ENCODE measurements at regions not wholly inside any gene's neighbourhood (a gene's known extent, or its start where the extent isn't known, plus 50 kb on each side); places are given as distances from the start of the nearest gene placed in this dataset.

DNA sequence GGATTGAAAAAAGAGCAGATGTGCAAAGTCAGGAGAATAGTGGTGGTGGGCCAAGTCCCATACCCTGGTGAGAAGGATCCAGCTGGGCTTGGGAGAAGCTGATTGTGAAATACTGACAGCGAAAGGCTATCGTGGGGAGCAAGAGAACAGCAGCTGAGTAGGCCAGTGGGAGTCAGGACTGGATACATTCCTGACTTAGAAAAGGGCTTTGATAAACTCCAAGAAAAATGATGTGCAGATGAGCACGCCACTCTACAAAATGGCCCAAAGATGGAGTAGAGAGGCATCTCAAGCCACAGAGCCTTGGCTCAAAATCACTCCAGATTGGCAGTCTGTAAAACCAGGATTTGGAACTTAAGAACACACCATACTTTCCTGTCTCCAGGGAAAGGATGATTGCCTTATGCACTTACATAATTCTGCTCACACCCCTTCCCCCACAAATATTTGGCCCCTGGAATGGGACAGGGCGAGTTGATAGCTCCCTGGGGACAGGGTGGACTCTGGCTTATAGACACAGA is 578.7 kb downstream of the MAFB start:
- DNase-seq (ENCODE audit: low spot score in 2 of 2) = no peak
- no peak for FAIRE-seq

GRCh38 chr20:40109136-40109535 is 579.9 kb downstream of the MAFB start:
- DNase-seq (ENCODE audit: low spot score in 2 of 2) = no peak

GRCh38 chr20:40108321-40108720 is 580.7 kb downstream of the MAFB start:
- DNase-seq (ENCODE audit: low spot score in 2 of 2) = no peak
- no peak for FAIRE-seq

More at GRCh38 chr20:40109136-40109535, 579.9 kb downstream of the MAFB start:
- FAIRE-seq = no peak

GRCh38 chr20:40104959-40105358 is 584.1 kb downstream of the MAFB start:
- DNase-seq (ENCODE audit: low spot score in 2 of 2) (no peak), FAIRE-seq (no peak)

DNA sequence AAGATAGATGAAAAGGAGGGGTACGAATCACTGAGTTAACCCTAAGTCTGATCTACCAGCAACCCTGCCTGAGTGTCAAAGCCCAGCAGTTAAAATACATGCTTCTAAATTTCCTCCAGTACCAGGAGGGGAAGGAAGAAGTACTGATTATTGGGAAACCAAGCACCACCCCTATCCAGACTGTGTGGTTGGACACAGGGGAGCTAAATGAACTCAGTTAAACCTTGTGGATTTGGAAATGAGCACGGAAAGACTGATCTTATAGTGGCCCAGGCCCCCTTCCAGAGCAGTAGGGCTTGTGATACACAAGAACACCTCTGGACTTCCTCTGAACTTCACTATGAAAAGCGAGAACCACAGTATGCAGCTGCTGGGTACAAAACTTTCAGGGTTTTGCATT is 585.6 kb downstream of the MAFB start:
- no peak for DNase-seq (ENCODE audit: low spot score in 2 of 2)
- no peak for FAIRE-seq

- FAIRE-seq (no peak), DNase-seq (ENCODE audit: low spot score in 2 of 2) (no peak)
Measured at GRCh38 chr20:40101560-40101959, 587.5 kb downstream of the MAFB start.

DNA sequence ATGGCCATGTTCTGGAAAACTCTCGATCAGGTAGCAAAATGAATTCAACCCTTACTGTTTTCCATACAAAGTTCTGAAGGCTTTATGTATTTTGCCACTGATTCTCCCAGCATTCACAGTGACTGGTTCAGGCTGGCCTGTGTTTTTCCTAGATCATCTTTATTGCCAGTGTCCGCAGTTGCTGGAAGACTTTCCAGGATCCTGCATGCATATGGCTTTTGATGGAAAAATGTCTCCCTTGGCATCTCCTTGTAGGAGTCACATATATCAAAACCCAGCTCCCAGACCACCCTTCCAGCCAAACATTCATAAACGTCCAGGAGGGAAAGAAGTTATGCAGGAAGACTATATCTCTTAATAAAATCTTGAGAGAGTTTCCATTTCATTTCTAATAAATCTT is 588.8 kb downstream of the MAFB start:
- FAIRE-seq = no peak

GRCh38 chr20:40090236-40090635 is 598.8 kb downstream of the MAFB start:
- no peak for DNase-seq (ENCODE audit: low spot score in 2 of 2)
- FAIRE-seq = no peak

More for the DNA sequence above, 588.8 kb downstream of the MAFB start:
- DNase-seq (ENCODE audit: low spot score in 2 of 2) = no peak

- DNase-seq (ENCODE audit: low spot score in 2 of 2) (no peak), FAIRE-seq (no peak)
Measured at GRCh38 chr20:40087496-40087895, 601.5 kb downstream of the MAFB start.

DNA sequence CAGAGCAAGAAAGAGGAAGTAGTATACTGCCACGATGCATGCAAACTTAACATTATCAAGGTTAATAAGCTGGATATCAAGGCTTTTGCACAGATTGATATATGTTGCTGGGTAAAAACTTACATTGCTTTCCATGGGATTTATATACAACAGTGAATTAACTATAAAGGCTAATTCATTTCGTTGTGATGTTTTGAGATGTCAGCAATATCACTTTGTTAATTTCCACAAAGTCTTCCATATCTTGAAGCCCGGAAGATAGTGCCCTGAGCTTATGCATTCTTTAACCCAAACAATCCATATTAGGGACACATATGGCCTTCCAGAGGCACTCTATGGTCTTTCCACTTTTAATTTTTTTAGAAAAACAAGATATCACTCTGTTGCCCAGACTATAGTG is 603.5 kb downstream of the MAFB start:
- no peak for DNase-seq (ENCODE audit: low spot score in 2 of 2)
- FAIRE-seq = no peak

- FAIRE-seq = no peak
- no peak for DNase-seq (ENCODE audit: low spot score in 2 of 2)
Measured at GRCh38 chr20:40082436-40082835, 606.6 kb downstream of the MAFB start.

DNA sequence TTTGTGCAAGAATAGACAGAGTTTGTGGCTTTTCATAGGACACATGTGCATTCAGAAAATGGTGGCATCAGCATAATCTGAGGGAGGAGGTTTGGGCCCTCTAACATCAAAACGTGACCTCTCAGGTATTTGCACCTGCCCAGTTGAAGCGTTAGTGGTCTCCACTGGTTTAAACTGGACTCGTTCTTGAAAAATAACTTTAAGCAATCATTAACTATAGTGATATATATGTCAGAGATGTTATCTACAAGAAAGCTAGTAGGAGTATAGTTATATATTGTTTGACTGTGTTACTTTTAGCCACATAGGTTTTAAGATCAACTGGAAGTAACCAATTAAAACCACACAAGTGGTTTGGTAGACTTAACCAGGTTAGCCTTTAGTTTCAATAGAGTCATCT is 607.4 kb downstream of the MAFB start:
- FAIRE-seq = no peak

GRCh38 chr20:40080041-40080652 is 608.9 kb downstream of the MAFB start:
- FAIRE-seq = no peak
- DNase-seq (ENCODE audit: low spot score in 2 of 2) = no peak

More for the DNA sequence above, 607.4 kb downstream of the MAFB start:
- no peak for DNase-seq (ENCODE audit: low spot score in 2 of 2)

DNA sequence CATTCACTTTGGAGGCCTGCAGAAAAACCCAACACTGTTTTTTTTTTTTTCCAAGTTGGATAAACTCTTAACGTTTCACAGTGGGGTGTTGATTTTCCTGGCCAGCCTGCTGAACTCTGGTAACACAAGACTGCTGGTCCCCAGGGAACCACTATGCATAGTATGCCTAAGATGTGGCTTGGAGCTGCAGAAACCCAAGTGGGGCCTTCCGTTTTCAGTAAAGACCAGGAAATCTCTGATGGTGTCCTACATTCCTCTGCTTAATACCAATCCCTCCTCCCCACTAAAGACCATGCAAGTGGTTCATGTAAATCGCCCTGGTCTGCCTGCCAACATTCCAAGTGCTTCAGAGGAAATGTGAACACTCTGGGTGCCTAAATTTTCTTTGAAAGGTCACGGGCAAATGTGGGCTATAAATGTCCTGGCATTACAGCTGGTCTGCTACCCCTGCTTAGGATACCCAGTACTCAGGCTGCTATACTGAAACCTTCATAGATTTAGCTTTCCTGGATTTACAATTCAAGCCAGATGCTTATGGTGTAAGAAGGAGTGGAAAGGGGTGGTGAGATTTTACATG is 615.4 kb downstream of the MAFB start:
- DNase-seq (ENCODE audit: low spot score in 2 of 2) = no peak
- no peak for FAIRE-seq

GRCh38 chr20:40072907-40073306 is 616.1 kb downstream of the MAFB start:
- no peak for FAIRE-seq

DNA sequence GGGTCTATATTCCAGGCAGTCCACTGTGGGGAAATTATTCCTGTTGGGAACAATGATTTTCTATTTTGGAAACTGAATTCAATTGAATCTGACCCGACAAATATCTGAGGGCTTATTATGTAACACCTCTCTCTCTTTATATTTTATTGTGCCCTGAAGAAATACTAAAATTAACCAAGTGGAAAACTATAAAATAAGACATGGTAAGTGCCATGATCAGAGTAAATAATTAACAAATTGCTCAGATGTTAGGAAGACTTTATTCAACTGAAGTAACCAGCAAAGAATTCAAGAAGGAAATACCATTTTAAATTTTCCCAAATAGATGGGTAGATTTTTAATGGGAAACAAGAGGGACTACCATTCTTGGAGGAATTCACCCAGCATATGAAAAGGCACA is 632.9 kb downstream of the MAFB start:
- no peak for DNase-seq (ENCODE audit: low spot score in 2 of 2)
- no peak for FAIRE-seq

More at GRCh38 chr20:40072907-40073306, 616.1 kb downstream of the MAFB start:
- no peak for DNase-seq (ENCODE audit: low spot score in 2 of 2)

- FAIRE-seq (no peak), DNase-seq (ENCODE audit: low spot score in 2 of 2) (no peak)
Measured at GRCh38 chr20:40055711-40056110, 633.3 kb downstream of the MAFB start.

- FAIRE-seq (no peak), DNase-seq (ENCODE audit: low spot score in 2 of 2) (no peak)
Measured at GRCh38 chr20:40054311-40054710, 634.7 kb downstream of the MAFB start.

DNA sequence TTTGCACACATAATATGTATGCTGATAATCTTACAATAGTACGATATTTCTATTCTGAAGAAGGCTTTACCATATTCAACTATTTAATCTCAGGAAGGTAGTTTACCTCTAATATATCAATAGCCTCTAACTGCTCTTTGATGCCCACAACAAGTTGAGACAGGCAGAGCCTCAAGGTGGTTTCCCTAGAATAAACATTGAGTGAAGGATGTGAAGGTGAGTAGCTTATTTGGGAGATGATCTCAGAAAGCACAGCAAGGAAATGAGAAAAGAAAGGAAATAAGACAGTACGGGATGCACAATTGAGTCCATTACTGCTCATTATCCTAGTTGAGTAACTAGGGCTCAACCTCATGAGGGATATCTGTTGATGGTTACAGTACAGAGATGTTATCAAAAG is 638.4 kb downstream of the MAFB start:
- FAIRE-seq = no peak
- no peak for DNase-seq (ENCODE audit: low spot score in 2 of 2)

- DNase-seq (ENCODE audit: low spot score in 2 of 2) (no peak), FAIRE-seq (no peak)
Measured at GRCh38 chr20:40049854-40050253, 639.2 kb downstream of the MAFB start.

- no peak for DNase-seq (ENCODE audit: low spot score in 2 of 2)
- no peak for FAIRE-seq
Measured at GRCh38 chr20:40046703-40047102, 642.3 kb downstream of the MAFB start.

DNA sequence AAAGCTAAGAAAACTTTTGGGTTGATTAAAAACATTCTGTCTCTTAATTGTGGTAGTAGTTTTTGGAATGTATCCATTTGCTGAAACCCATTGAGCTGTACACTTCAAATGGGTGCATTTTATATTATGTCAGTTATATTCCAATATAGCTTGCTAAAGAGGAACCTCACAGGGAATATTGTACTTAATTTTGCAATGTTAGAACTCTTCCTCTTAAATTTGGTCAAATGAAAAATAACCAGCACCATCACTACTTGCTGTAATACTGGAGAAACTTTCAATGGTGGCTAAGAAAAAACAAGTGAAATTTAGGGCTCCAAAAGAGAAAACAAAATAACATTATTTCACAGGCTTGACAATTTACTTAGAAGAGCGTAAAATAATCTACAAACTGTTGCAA is 651.5 kb downstream of the MAFB start:
- FAIRE-seq = no peak
- DNase-seq (ENCODE audit: low spot score in 2 of 2) = no peak
